HFFc6 (cell line): ENCODE measurements at regions not wholly inside any gene's neighbourhood (a gene's known extent, or its start where the extent isn't known, plus 50 kb on each side); places are given as distances from the start of the nearest gene placed in this dataset.

Experiments used
- DNase-seq: peaks from one replicate; pipeline ENCODE4 v3.0.0-alpha.2; 2018
- H3K27ac Mint-ChIP-seq: 2 replicates; pipeline ENCODE4 v1.8.0; 2020; ENCODE audit warnings: mild to moderate bottlenecking, mixed read lengths
- H3K27me3 Mint-ChIP-seq: 2 replicates; pipeline ENCODE4 v1.8.0; 2021; ENCODE audit warnings: mild to moderate bottlenecking, moderate library complexity, mixed read lengths; ENCODE audit not compliant: insufficient read depth
- H3K36me3 Mint-ChIP-seq: 2 replicates; pipeline ENCODE4 v1.8.0; 2021; ENCODE audit warnings: low read depth, mixed read lengths
- H3K4me1 Mint-ChIP-seq: 2 replicates; pipeline ENCODE4 v1.8.0; 2020; ENCODE audit warnings: low read depth, mixed read lengths
- H3K4me3 Mint-ChIP-seq: 2 replicates; pipeline ENCODE4 v1.8.0; 2020; ENCODE audit warnings: mild to moderate bottlenecking, moderate library complexity, mixed read lengths
- H3K9me3 Mint-ChIP-seq: 2 replicates; pipeline ENCODE4 v1.8.0; 2020; ENCODE audit warnings: mild to moderate bottlenecking, mixed read lengths
- TF ChIP-seq, protein P1 (sequence below): fragments of 200-600 bp; sonication (generic); IDR thresholded peaks from 2 replicates; pipeline ENCODE4 v1.5.0; 2021; ENCODE audit warnings: antibody characterized with exemption, mild to moderate bottlenecking

DNA sequence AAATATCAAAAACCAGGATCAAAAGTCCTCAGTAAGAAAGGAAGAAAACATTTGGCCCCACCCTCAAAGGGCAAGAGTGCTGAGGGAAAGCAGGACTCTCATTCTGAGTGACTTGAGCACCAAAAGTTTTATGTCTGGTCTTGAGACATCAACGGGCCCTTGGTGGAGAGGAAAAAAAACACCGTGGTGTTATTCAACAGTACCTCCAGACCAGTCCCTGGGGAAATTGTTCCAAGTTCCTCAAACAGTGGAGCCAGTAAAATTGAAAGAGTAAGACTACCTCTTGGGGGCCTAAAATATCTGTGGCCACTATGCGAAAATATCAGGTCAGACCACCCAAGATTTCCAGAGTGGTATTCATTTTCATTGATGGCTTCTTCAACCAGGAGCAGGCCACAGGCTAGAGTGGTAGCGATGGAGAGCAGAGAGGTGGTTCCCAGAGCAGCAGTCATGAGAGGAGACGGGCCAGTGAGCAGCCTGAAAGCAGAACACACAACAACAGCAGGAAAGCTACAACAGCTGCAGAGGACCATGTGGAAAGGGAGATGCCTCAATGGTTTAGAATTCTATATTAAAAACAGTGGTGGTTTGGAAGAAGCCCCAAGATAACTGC is 63.7 kb upstream of the RPL34 start:
- Mint-ChIP-seq H3K27me3 (peaks cover 14% of the 10 kb centered on the region), H3K36me3 (no peaks in the 10 kb centered on the region), H3K4me1 (peaks cover 12% of the 10 kb centered on the region; the same call in 1 of the 2 replicates), H3K9me3 (no peaks in the 10 kb centered on the region), H3K4me3 (no peak overlapping the region), H3K27ac (no peak overlapping the region)
- no peak for DNase-seq
- TF ChIP-seq, protein P1, sequence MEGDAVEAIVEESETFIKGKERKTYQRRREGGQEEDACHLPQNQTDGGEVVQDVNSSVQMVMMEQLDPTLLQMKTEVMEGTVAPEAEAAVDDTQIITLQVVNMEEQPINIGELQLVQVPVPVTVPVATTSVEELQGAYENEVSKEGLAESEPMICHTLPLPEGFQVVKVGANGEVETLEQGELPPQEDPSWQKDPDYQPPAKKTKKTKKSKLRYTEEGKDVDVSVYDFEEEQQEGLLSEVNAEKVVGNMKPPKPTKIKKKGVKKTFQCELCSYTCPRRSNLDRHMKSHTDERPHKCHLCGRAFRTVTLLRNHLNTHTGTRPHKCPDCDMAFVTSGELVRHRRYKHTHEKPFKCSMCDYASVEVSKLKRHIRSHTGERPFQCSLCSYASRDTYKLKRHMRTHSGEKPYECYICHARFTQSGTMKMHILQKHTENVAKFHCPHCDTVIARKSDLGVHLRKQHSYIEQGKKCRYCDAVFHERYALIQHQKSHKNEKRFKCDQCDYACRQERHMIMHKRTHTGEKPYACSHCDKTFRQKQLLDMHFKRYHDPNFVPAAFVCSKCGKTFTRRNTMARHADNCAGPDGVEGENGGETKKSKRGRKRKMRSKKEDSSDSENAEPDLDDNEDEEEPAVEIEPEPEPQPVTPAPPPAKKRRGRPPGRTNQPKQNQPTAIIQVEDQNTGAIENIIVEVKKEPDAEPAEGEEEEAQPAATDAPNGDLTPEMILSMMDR, result no peak

DNA sequence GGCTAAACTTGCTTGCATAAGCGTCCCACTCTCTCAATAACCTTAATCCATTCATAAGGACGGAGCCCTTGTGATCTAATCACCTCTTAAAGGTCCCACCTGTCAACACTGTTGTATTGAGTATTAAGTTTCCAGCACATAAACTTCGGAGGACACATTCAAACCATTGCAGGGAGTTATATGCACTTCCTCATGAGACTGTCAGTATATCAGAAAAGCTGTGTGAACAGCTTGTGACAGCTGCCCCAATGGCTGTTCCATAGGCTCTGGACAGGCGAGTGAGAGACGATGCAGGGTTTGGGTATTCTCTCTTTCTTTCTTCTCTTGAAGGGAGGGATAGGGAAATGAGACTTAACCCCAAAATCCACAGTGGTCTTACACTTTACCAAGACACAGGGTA is 64.2 kb upstream of the RPL34 start:
- Mint-ChIP-seq H3K36me3 (no peaks in the 10 kb centered on the region), H3K4me1 (peaks cover 9% of the 10 kb centered on the region; the same call in 1 of the 2 replicates), H3K27me3 (peaks cover 14% of the 10 kb centered on the region), H3K4me3 (no peak overlapping the region), H3K9me3 (no peaks in the 10 kb centered on the region), H3K27ac (no peak overlapping the region)
- no peak for DNase-seq
- TF ChIP-seq, protein P1, result no peak

DNA sequence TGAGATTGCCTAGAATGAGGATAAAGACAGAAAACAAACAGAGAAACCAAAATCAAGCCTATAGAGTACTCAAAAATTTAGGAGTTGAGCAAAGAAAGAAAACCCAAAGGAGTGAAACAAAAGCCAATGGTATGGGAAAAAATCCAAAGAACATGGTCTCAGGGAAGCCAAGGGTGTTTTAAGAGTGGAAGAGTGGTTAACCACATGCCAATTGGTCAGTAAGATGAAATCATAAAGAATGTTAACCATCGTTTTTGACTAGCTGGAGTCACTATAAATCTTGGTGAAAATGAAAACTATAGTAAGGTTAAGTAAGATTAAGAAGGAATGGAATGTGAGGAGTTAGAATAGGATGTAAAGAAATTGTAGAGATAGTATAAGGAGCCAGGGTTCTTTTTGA is 64.7 kb upstream of the RPL34 start:
- Mint-ChIP-seq H3K4me3 (no peak overlapping the region), H3K9me3 (no peaks in the 10 kb centered on the region), H3K36me3 (no peaks in the 10 kb centered on the region), H3K27ac (no peak overlapping the region), H3K4me1 (peaks cover 5% of the 10 kb centered on the region; the same call in 1 of the 2 replicates), H3K27me3 (peaks cover 14% of the 10 kb centered on the region)
- DNase-seq, result no peak
- TF ChIP-seq, protein P1, result no peak

DNA sequence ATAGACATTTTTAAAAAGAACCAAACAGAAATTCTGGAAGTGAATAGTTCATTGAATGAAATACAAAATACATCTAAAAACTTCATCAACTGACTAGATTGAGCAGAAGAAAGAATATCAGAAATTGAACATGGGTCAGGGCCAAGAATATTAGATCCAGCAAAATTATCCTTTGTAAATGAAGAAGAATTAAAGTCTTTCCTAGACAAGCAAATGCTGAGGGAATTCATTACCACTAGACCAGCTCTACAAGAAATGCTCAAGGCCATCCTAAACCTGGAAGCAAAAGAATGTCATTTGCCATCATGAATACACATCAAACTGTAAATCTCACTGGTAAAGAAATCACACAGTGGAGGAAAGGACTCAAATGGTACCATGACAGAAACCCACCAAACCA is 72.7 kb upstream of the RPL34 start:
- H3K9me3 Mint-ChIP-seq, result peaks cover 9% of the 10 kb centered on the region; the same call in 1 of the 2 replicates
- H3K27me3 Mint-ChIP-seq, result no peaks in the 10 kb centered on the region; the same call in 1 of the 2 replicates
- H3K4me1 Mint-ChIP-seq, result no peaks in the 10 kb centered on the region
- H3K36me3 Mint-ChIP-seq, result no peaks in the 10 kb centered on the region
- DNase-seq, result no peak
- TF ChIP-seq, protein P1, result no peak
- no peak overlapping the region for H3K27ac Mint-ChIP-seq
- H3K4me3 Mint-ChIP-seq, result no peak overlapping the region

DNA sequence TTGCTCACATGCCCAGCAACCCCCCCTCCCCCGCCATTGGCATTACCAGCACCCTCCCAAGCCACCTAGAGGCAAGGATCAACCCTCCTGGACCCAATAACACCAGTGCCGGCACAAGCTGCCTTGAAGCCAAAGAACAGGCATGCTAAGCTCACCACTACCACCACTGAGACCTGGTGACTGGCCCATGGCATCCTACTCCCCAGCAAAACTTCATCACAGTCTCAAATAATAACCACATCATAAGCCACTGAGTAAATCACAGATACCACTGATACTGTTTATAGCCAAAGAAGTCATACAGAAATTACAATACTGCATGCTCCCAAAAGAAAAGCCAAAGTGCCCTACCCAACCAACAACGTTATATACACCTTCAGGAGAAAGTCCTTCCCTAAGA is 73.6 kb upstream of the RPL34 start:
- Mint-ChIP-seq H3K27me3 (peaks cover 1% of the 10 kb centered on the region; the same call in 1 of the 2 replicates), H3K27ac (no peak overlapping the region), H3K4me1 (no peaks in the 10 kb centered on the region), H3K9me3 (peaks cover 11% of the 10 kb centered on the region; the same call in 1 of the 2 replicates), H3K4me3 (no peak overlapping the region), H3K36me3 (no peaks in the 10 kb centered on the region)
- TF ChIP-seq, protein P1, result no peak
- DNase-seq, result no peak
